Large intestine (tissue), 3 donors: ENCODE measurements at regions not wholly inside any gene's neighbourhood (a gene's known extent, or its start where the extent isn't known, plus 50 kb on each side); places are given as distances from the start of the nearest gene placed in this dataset.

Source experiments
- DNase-seq, 2 donors: peaks; one replicate each; pipeline versions ENCODE4 v3.0.0 to v3.0.0-alpha.2; 2013
- H3K27ac ChIP-seq: one replicate; pipeline ENCODE4 v1.5.1; 2013; ENCODE audit warnings: low read length
- H3K27me3 ChIP-seq: 2 replicates; pipeline ENCODE4 v1.6.1; 2013; ENCODE audit warnings: low read length; ENCODE audit not compliant: control insufficient read depth, insufficient read depth
- H3K36me3 ChIP-seq: 2 replicates; pipeline ENCODE4 v1.6.1; 2013; ENCODE audit warnings: low read length; ENCODE audit not compliant: control insufficient read depth, insufficient read depth
- H3K4me1 ChIP-seq: one replicate; pipeline ENCODE4 v1.6.1; 2013; ENCODE audit warnings: low read length; ENCODE audit not compliant: control insufficient read depth, insufficient read depth
- H3K4me3 ChIP-seq: one replicate; pipeline ENCODE4 v1.5.1; 2013; ENCODE audit warnings: low read length
- H3K9me3 ChIP-seq: one replicate; pipeline ENCODE4 v1.6.1; 2013; ENCODE audit warnings: mild to moderate bottlenecking, low read depth, low read length, moderate library complexity; ENCODE audit not compliant: control insufficient read depth
- WGBS: methylation state at CpG from one replicate; pipeline ENCODE4 v1.1.5; 2013; ENCODE audit warnings: low lambda C conversion rate; ENCODE audit not compliant: insufficient coverage; 5-methylcytosine and 5-hydroxymethylcytosine counted together

DNA sequence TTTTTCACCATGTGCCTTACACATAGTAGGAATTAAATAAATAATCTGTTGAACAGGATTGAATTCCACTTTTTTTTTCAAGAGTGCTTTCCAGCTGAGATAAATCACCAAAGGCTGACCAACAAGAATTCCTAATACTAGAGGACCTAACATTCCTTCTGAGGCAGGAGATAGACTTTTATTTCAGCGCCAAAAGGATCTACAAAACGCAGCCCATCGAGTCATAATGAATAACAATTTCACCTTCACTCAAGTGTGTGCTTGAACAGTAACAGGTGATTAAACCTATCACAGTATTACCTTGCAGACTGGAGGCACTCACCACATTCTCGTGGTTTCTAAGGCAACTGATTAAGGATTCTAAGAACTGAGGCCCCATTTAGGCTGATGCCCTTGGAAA is 224.3 kb upstream of the ATP2B1 start:
- Histone ChIP-seq H3K27me3 (no peaks in the 10 kb centered on the region), H3K27ac (no peak overlapping the region), H3K36me3 (no peaks in the 10 kb centered on the region), H3K9me3 (no peaks in the 10 kb centered on the region), H3K4me1 (no peaks in the 10 kb centered on the region), H3K4me3 (no peak overlapping the region)
- WGBS = no CpG with 5 or more reads among the region's 4 CpGs
- DNase-seq = peak in 1 of 2 donors; percentile 43

DNA sequence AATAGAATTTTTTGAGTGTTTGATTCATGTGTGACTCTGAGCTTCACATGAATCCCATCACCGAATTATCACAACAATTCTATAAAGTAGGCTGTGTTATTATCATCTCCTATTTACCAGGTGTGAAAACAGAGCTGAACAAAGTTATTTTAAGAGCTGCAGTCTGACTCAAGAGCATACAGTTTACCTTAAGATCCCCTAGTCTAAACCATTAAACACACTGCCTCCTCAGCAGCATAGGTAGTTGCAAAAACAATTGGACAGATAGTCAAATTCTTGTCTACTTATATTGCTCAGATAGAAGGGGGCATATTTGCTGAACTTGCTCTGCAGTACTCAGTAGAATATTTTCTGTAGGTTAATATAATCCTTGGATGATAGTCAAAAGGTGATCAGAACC is 219.8 kb upstream of the ATP2B1 start:
- H3K27me3 ChIP-seq = no peaks in the 10 kb centered on the region
- no peak for DNase-seq
- no peak overlapping the region for H3K4me3 ChIP-seq
- H3K27ac ChIP-seq = no peak overlapping the region
- no peaks in the 10 kb centered on the region for H3K9me3 ChIP-seq
- WGBS = no CpG with 5 or more reads among the region's 1 CpG
- no peaks in the 10 kb centered on the region for H3K36me3 ChIP-seq
- H3K4me1 ChIP-seq = no peaks in the 10 kb centered on the region

DNA sequence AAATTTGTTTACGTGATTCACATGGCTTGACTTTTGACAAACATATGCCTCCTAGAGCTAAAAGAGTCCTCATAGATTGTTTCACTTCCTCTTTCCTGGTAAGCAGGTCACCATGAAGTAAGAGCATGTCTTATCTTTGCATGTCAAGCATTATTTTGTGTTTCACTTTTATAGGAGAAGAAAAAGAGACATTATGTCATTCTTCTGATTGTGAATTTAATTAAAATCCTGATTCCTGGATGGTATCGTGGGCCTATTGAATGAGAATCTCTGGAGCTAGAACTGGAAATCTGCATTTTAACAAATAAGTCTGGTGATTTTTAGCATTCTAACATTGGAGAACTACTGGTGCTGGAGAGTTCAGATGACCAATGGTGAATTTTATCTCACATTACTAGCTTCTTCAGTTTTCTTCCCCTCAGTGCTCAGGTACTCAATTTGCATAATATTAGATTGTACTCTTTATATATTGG is 218.6 kb upstream of the ATP2B1 start:
- no peaks in the 10 kb centered on the region for H3K36me3 ChIP-seq
- H3K27ac ChIP-seq = no peak overlapping the region
- DNase-seq = peak in 1 of 2 donors; percentile 49
- H3K27me3 ChIP-seq = no peaks in the 10 kb centered on the region
- no peak overlapping the region for H3K4me3 ChIP-seq
- H3K4me1 ChIP-seq = no peaks in the 10 kb centered on the region
- WGBS = 88% methylated on average over 1 of the region's 2 CpGs
- H3K9me3 ChIP-seq = no peaks in the 10 kb centered on the region

DNA sequence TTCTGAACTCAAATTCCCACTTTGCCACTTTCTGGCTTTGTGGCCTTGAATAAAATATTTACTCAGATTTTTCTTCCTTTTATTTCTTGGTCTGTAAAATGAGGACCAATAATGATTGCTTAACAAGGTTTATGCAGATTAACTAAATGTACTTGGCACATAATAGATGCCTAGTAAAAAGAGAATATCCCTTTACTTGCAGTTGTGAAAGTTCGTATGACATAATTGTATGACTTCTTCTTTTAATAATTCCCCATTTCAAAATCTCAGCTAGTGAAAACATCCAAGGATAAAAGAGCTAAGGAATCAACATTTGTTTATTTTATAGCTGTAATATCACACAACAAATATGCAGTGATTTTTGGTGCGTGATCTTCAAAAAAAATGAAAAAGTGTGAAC is 215.6 kb upstream of the ATP2B1 start:
- peaks cover 3% of the 10 kb centered on the region for H3K9me3 ChIP-seq
- no peak overlapping the region for H3K4me3 ChIP-seq
- no peak for DNase-seq
- no peaks in the 10 kb centered on the region for H3K4me1 ChIP-seq
- no peaks in the 10 kb centered on the region for H3K36me3 ChIP-seq
- H3K27me3 ChIP-seq = no peaks in the 10 kb centered on the region
- no peak overlapping the region for H3K27ac ChIP-seq
- WGBS = 100% methylated on average over 2 of the region's 2 CpGs

DNA sequence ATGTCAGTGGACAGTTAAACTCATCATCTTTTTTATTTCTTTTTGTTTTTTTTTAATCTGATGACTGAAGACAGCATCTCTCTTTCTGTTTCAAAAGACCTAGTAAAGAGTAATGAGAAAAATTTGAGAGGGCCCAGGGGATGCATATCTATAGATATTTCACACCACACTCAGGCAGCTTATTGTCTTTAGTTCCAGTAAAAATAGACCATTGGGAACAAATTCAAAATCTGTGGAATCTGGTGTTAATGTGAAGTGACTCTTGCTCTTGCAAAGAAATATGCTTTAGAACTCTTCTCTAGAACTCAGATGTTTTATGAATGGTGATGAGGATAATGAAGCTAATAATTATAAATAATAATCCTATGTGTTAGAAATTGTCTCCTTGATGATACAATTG is 214.5 kb upstream of the ATP2B1 start:
- Histone ChIP-seq H3K36me3 (no peaks in the 10 kb centered on the region), H3K27ac (no peak overlapping the region), H3K4me3 (no peak overlapping the region), H3K9me3 (peaks cover 3% of the 10 kb centered on the region), H3K4me1 (peaks cover 2% of the 10 kb centered on the region), H3K27me3 (no peaks in the 10 kb centered on the region)
- no peak for DNase-seq

DNA sequence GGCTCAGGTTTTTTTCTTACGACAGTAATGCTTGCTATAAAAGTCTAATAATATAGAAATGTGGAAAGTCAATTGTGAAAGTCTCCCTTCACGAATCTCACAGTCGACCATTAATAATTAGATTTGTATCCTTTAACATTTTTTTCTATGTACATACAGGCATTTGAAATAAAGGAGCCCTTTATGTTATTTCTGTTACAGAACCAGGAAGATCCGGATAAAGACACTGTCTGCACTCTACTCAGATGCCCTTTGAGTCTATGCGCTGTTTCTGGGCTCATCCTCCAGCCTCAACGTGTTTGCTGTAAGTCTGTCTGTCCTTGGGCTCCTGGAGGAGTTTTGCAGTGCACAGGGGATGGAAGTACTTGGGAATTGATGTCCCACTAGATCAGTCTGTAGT is 212.2 kb upstream of the ATP2B1 start:
- H3K9me3 ChIP-seq = peaks cover 3% of the 10 kb centered on the region
- H3K4me3 ChIP-seq = no peak overlapping the region
- WGBS = no CpG with 5 or more reads among the region's 6 CpGs
- no peaks in the 10 kb centered on the region for H3K36me3 ChIP-seq
- DNase-seq = no peak
- H3K27me3 ChIP-seq = no peaks in the 10 kb centered on the region
- no peak overlapping the region for H3K27ac ChIP-seq
- peaks cover 4% of the 10 kb centered on the region for H3K4me1 ChIP-seq

DNA sequence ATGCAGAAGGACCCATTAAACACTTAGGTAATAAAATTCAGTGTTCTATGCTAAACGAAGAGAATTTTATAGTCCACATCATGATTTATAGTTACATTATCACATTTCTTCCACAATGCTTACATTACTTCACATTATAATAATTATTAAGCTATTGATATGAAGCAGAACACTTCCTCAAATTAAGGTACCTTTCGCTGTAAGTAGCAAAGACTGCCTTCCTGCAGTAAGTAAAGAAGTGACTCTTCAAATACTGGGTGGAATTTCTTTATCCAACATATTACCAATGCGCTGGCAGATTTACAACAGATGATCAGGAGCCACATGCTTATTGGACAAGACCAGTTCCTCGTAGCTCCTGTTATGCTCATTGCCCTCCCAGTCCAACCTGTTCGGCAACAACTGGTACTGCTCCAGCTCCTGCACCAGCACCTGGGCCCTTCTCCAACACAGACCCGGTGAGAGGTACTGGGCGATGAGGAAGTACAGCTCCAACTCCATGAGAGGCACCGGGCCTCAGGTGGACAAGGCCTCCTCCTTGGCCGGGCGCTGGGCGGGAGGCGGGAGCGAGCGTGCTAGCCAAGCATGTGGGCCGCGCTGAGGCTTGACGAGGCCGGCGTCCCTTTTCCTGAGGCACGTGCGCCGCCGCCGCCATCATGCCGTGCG is 210.7 kb upstream of the ATP2B1 start:
- no peak overlapping the region for H3K4me3 ChIP-seq
- no peaks in the 10 kb centered on the region for H3K27me3 ChIP-seq
- no peak overlapping the region for H3K27ac ChIP-seq
- 30% methylated on average over 1 of the region's 26 CpGs for WGBS
- H3K36me3 ChIP-seq = no peaks in the 10 kb centered on the region
- H3K9me3 ChIP-seq = peaks cover 3% of the 10 kb centered on the region
- peak in 1 of 2 donors; percentile 20 for DNase-seq
- H3K4me1 ChIP-seq = peaks cover 4% of the 10 kb centered on the region

DNA sequence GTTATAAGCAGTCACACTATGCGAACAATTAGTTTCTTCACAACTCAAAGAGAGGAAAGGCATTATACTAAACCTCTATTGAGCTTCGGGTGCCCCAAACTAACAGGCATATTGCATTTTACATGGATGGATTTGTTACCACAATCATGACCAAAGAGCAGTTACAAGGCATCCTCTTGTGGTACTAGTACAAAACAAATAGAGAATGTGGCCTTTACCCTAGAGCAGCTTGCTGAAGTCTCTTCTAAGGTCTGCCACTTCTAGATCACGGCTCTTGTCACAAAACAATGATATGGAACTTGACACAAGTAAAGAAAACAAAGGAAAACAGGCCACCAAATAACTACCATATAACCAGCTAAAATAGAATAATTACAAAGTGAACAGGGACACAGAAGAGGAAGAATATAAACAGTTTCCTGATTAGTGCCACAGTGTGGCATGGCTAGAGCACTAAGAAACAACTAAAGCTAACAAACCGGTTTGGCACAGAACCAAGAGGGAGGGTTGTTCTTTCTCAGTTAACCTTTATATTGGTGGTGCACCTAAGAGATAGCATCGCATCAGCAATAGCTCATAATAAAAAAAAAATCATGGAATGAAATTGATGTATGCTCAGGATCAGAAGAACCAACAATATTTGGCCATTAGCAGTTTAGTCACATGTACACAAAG is 209.7 kb upstream of the ATP2B1 start:
- Histone ChIP-seq H3K27ac (peak overlapping the region; percentile 69), H3K4me1 (peaks cover 4% of the 10 kb centered on the region), H3K36me3 (no peaks in the 10 kb centered on the region), H3K9me3 (peaks cover 3% of the 10 kb centered on the region), H3K4me3 (no peak overlapping the region), H3K27me3 (no peaks in the 10 kb centered on the region)
- 17% methylated on average over 1 of the region's 5 CpGs for WGBS
- peak; percentile 49 to 87 for DNase-seq

DNA sequence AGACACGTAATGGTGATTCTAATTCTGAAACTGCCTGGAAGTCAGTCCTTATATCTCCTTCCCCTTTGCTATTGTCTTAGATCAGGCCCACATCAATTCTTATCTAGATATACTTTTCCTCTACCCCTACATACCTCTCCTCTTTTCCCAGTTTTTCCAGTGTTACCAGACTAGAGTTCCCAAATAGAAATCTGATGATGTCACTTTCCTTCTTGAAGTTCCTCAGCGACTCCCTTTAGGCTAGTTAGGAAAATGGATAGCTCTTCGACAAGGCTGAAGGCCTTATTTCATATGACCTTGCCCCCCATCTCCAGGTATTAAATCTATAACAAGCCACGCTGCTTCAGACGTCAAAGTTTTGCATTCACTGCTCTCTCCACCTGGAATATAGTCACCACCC is 201.1 kb upstream of the ATP2B1 start:
- WGBS = 100% methylated on average over 3 of the region's 5 CpGs
- no peak overlapping the region for H3K4me3 ChIP-seq
- no peaks in the 10 kb centered on the region for H3K4me1 ChIP-seq
- H3K27ac ChIP-seq = no peak overlapping the region
- H3K9me3 ChIP-seq = peaks cover 7% of the 10 kb centered on the region
- no peaks in the 10 kb centered on the region for H3K27me3 ChIP-seq
- H3K36me3 ChIP-seq = no peaks in the 10 kb centered on the region
- DNase-seq = no peak

DNA sequence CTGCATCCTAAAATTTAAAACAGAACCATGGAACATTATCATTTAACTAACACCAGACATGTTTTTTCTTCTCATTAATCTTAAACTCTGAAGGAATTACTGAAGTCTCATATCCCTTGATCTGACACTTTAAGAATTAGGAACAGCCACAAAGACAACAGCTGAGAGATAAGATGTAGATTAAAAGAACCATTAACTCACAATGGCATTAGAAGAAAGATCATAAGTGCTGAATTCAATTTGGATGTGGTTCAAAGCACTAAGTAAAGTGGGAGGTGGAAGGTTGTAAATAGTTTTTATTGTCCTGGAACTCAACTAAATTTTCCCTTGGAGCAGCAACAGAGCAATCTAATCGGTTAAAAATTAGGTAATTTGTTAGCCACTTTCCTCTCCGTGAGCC is 199.0 kb upstream of the ATP2B1 start:
- no peaks in the 10 kb centered on the region for H3K36me3 ChIP-seq

DNA sequence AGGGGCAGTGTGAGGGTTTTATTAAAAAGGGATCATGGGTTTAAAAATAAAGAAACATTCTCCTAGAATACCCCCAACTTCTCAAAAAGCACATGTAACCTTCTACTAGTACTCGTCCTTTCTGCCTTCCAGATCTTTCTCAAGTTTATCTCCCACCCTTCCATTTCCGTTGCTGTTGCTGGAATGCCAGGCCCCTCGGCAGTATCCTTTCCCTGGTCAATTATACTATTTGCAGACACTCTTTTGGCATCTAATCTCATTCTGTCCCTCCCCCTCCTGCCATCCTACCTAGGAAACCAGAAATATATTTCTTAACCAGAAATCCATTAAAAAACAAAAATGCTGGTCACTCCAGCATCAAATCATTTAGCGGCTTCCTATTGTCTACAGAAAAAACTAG is 198.2 kb upstream of the ATP2B1 start:
- no peaks in the 10 kb centered on the region for H3K4me1 ChIP-seq
- H3K4me3 ChIP-seq = no peak overlapping the region
- no peaks in the 10 kb centered on the region for H3K36me3 ChIP-seq
- 100% methylated on average over 1 of the region's 4 CpGs for WGBS
- H3K27me3 ChIP-seq = no peaks in the 10 kb centered on the region
- no peak for DNase-seq
- H3K27ac ChIP-seq = no peak overlapping the region
- H3K9me3 ChIP-seq = peaks cover 5% of the 10 kb centered on the region

More for the DNA sequence above, 199.0 kb upstream of the ATP2B1 start:
- H3K9me3 ChIP-seq = peaks cover 7% of the 10 kb centered on the region
- no peak overlapping the region for H3K4me3 ChIP-seq
- WGBS = 42% methylated on average over 2 of the region's 2 CpGs
- no peaks in the 10 kb centered on the region for H3K4me1 ChIP-seq
- H3K27me3 ChIP-seq = no peaks in the 10 kb centered on the region
- H3K27ac ChIP-seq = no peak overlapping the region
- DNase-seq = no peak
